GM12878 (cell line): ENCODE measurements at regions not wholly inside any gene's neighbourhood (a gene's known extent, or its start where the extent isn't known, plus 50 kb on each side); places are given as distances from the start of the nearest gene placed in this dataset.

Experiments used
- ATAC-seq: fragments of 200-7000 bp; cut with Tn5 transposase; 3 replicates; pipeline ENCODE4 v1.9.1; 2020; ENCODE audit warnings: mild to moderate bottlenecking, moderate library complexity
- BruUV-seq: library from RNA; stranded (reverse); fragments of 400-500 nt; replicated peaks from 2 replicates; lab custom pipeline; 2021; lab: Mats Ljungman, UMichigan
- CTCF ChIA-PET: fragments of 300-600 bp; sonication (Branson Sonifier 250); formaldehyde crosslinking; extraction: SDS; loops from one replicate; lab custom pipeline; 2021; ENCODE audit warnings: inconsistent platforms; lab: Yijun Ruan, JAX
- POLR2A ChIA-PET: fragments of 350-600 bp; formaldehyde crosslinking; extraction: SDS; loops from one replicate; lab custom pipeline; 2021; ENCODE audit warnings: inconsistent platforms; lab: Charles Lee
- RAD21 ChIA-PET: fragments of 300-600 bp; sonication (Branson Sonifier 250); formaldehyde crosslinking; loops from one replicate; lab custom pipeline; 2023; ENCODE audit warnings: antibody characterized with exemption; ENCODE audit not compliant: unreplicated experiment; lab: Charles Lee
- SMC1A ChIA-PET: fragments of 300-600 bp; sonication (Branson Sonifier 250); formaldehyde crosslinking; loops from one replicate; lab custom pipeline; 2023; ENCODE audit not compliant: unreplicated experiment, uncharacterized antibody; lab: Charles Lee
- DNase-seq: peaks from one replicate; pipeline ENCODE4 v3.0.0-alpha.2; 2011; ENCODE audit warnings: low read depth, low spot score
- FAIRE-seq: peaks from 3 replicates; lab custom pipeline; 2011; peaks lifted over from hg19 to GRCh38; lab: Jason Lieb, UNC
- H2AFZ ChIP-seq: 2 replicates; pipeline ENCODE4 v1.6.0; 2011; ENCODE audit warnings: low read depth, low read length, control low read depth; ENCODE audit not compliant: control insufficient read depth
- H3K27ac ChIP-seq: 2 replicates; pipeline ENCODE4 v1.5.1; 2011; ENCODE audit warnings: control low read depth; ENCODE audit not compliant: control insufficient read depth, insufficient read depth
- H3K27me3 ChIP-seq, 2 experiments: replicated peaks in 1 of 2; 2 replicates each; pipeline versions ENCODE4 v1.6.0 to v1.6.1; 2011; ENCODE audit warnings: low read length in 1 of 2; ENCODE audit not compliant: control insufficient read depth in 2 of 2, insufficient read depth in 2 of 2
- H3K36me3 ChIP-seq, 2 experiments: 2 replicates each; pipeline ENCODE4 v1.5.1; 2011; ENCODE audit warnings: low read length in 1 of 2; ENCODE audit not compliant: control insufficient read depth in 2 of 2, insufficient read depth in 2 of 2
- H3K4me1 ChIP-seq: 2 replicates; pipeline ENCODE4 v1.6.1; 2011; ENCODE audit warnings: mild to moderate bottlenecking, low read length, moderate library complexity, mixed read lengths; ENCODE audit not compliant: control insufficient read depth, insufficient read depth
- H3K4me2 ChIP-seq: 2 replicates; pipeline ENCODE4 v1.6.0; 2011; ENCODE audit warnings: control low read depth; ENCODE audit not compliant: control insufficient read depth, insufficient read depth
- H3K4me3 ChIP-seq: fragments of 200-600 bp; sonication (generic); 2 replicates; pipeline ENCODE4 v1.5.1; 2016
- H3K79me2 ChIP-seq: 2 replicates; pipeline ENCODE4 v1.6.0; 2011; ENCODE audit warnings: low read length; ENCODE audit not compliant: control insufficient read depth, insufficient read depth
- H3K9ac ChIP-seq: 2 replicates; pipeline ENCODE4 v1.8.0; 2011; ENCODE audit warnings: low read length, control low read depth, mixed read lengths; ENCODE audit not compliant: control insufficient read depth, insufficient read depth
- H3K9me3 ChIP-seq: replicated peaks from 3 replicates; pipeline ENCODE4 v1.5.1; 2011; ENCODE audit warnings: mild to moderate bottlenecking, low read length; ENCODE audit not compliant: control insufficient read depth, insufficient read depth
- H4K20me1 ChIP-seq: 2 replicates; pipeline ENCODE4 v1.6.0; 2011; ENCODE audit not compliant: control insufficient read depth, insufficient read depth
- ATF2 ChIP-seq: IDR thresholded peaks from 2 replicates; pipeline ENCODE4 v1.6.1; 2012; ENCODE audit warnings: low read length, inconsistent platforms
- CBX5 ChIP-seq: sonication (generic); IDR thresholded peaks from 2 replicates; pipeline ENCODE4 v1.6.1; 2016; ENCODE audit warnings: low read depth, moderate library complexity, mild to moderate bottlenecking, inconsistent platforms
- CEBPZ ChIP-seq: fragments of 150-350 bp; IDR thresholded peaks from 2 replicates; pipeline ENCODE4 v1.6.1; 2016; ENCODE audit warnings: low read depth, low read length
- ELK1 ChIP-seq: IDR thresholded peaks from 2 replicates; pipeline ENCODE4 v1.6.1; 2012; ENCODE audit warnings: low read depth, low read length, improper control_type of control experiment
- PAX5 ChIP-seq: IDR thresholded peaks from 2 replicates; pipeline ENCODE4 v1.6.1; 2011; ENCODE audit warnings: low read depth, low read length, borderline replicate concordance
- WGBS: methylation state at CpG from one replicate; pipeline ENCODE4 v1.1.6; 2016; ENCODE audit warnings: low lambda C conversion rate; ENCODE audit not compliant: insufficient replicate concordance, insufficient coverage; ENCODE audit errors: missing lambda C conversion rate; 5-methylcytosine and 5-hydroxymethylcytosine counted together
- in situ Hi-C: fragments of 300-500 bp; cut with MboI; formaldehyde crosslinking; loops from 9 replicates; pipeline ENCODE4 v1.14.3; 2018; ENCODE audit warnings: mixed read lengths
- intact Hi-C: fragments of 100-400 bp; cut with micrococcal nuclease; formaldehyde crosslinking; loops from one replicate; pipeline ENCODE4 v1.14.2; 2022; ENCODE audit not compliant: unreplicated experiment

GRCh38 chr11:134761926-134762247 is 349.8 kb upstream of the B3GAT1 start:
- in situ Hi-C loops = no loop called here
- no peak for FAIRE-seq
- no peak overlapping the region for H3K27ac ChIP-seq
- CTCF ChIA-PET = no interaction called here
- no peak overlapping the region for H3K4me2 ChIP-seq
- WGBS = 61% methylated on average over 20 of the region's 20 CpGs
- no peaks in the 10 kb centered on the region for H3K79me2 ChIP-seq
- H3K27me3 ChIP-seq = no peaks in the 10 kb centered on the region; a peak in 1 of 4 replicates
- H3K36me3 ChIP-seq = no peaks in the 10 kb centered on the region
- RAD21 ChIA-PET = no interaction called here
- H2AFZ ChIP-seq = no peak overlapping the region
- ATAC-seq = no peak
- H4K20me1 ChIP-seq = no peaks in the 10 kb centered on the region
- H3K9me3 ChIP-seq = no peaks in the 10 kb centered on the region
- POLR2A ChIA-PET = no interaction called here
- no peak for DNase-seq
- H3K9ac ChIP-seq = no peak overlapping the region
- no TSS peak for BruUV-seq
- no peak overlapping the region for H3K4me3 ChIP-seq
- SMC1A ChIA-PET = no interaction called here
- intact Hi-C loops = no loop called here
- no peaks in the 10 kb centered on the region for H3K4me1 ChIP-seq
- TF ChIP-seq CBX5 = no peak
- TF ChIP-seq ATF2 = no peak
- TF ChIP-seq PAX5 = no peak
- TF ChIP-seq ELK1 = no peak
- no peak for TF ChIP-seq CEBPZ
